Putamen (tissue), 1 donor: ENCODE measurements at regions not wholly inside any gene's neighbourhood (a gene's known extent, or its start where the extent isn't known, plus 50 kb on each side); places are given as distances from the start of the nearest gene placed in this dataset.

Source experiments
- DNase-seq: peaks from one replicate; pipeline ENCODE4 v3.0.0-alpha.2; 2016; ENCODE audit warnings: low spot score

DNA sequence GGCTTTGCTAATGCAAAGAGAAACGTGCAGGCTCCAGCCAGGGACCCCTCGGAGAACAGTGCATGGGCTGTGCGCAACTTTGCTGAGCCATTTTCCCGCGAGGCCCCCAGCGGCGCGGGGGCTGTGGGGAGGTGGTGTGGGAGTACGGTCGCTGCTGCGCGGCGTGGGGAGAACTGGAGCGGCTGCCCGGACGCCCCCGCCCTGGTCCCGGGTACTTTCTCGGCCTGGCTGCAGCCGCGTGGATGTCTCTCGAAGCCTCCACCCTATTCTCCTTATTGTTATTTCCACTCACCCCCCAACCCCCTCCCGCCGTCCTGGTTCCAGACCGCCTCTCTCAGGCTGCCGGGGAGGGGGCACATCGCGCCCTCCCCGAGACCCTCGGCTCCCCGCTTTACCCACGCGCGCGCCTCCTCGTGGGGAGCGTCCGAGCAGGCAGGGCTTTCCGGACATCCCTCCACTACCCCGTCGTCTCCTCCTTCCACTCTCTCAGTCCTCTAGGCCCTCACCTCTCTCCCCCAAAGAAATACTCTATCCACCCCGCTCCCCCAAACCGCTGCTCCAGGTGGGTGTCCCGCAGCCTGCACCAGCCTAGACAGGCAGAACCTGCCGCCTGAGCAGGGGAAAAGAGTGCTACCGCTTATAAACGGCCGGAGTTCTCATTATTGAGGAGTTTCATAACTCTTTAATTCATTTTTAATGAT is 68.6 kb upstream of the TBCA start:
- DNase-seq, result no peak

DNA sequence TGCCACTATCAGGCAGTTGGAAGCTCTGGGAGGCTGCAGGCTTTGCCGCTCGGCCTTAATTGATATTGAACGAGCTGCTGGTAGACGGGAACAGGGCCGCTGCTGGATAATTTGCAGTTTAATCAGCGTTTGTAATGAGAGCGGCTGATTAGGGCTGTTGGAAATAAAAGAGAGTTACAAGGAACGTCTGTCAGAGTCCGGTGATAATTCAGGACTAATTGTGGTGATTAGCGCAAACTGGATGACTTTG is 68.2 kb upstream of the TBCA start:
- no peak for DNase-seq

DNA sequence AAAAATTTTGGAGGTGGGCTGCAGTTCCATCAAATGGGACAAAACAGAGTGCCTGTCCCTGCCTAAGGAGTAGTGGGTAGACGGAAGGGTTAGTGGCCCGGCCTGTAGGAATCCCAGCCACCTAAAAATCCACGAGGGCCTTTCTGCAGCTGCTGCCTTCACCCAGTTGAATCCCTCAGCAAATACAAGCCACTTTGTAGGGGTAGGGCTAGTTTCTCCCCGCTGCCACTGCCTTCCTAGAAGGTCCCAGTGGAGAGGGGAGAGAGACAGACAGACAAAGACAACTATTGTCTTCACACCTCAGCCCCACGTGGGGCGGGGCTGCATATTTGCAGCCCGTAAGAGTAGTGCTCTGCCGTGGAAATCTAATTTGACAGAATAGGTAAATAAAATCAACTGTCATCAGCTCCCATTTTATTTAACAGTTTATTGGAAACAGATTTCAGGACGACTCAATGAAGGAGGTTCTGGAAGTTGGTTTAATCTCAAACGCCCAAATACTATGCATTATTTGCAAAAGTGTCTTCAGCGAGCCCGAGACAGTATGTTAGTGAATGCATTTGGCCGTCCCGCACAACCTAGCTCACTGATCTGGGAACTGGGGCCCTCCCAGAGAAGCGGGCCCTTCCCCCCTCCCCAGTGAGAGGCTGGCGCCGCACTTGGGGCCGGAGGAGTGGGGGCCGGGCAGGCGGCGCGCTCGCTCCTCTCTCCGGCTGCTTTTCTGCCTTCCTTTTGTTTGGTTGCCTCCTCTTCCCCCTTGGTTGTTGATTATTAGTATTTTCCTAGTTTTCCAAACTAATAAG is 67.6 kb upstream of the TBCA start:
- peak; percentile 46 for DNase-seq

DNA sequence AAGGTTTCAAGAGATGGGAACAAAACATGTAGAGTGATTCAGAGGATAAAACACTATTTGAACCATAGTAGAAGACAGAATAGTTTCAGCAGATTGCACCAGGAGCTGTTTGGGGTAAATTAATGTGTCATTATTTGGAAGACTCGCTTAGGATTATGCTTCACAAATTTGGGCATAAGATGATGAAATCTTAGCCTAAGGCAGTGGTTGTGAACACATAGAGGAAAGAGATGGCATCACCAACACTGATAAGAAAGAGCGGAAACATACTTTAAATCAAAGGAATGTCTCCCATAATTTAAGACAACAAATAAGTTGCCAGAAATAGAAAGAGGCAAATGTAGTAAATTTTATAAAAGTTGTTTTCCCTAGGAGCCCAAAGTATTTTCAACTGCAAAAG is 66.1 kb upstream of the TBCA start:
- DNase-seq, result no peak

DNA sequence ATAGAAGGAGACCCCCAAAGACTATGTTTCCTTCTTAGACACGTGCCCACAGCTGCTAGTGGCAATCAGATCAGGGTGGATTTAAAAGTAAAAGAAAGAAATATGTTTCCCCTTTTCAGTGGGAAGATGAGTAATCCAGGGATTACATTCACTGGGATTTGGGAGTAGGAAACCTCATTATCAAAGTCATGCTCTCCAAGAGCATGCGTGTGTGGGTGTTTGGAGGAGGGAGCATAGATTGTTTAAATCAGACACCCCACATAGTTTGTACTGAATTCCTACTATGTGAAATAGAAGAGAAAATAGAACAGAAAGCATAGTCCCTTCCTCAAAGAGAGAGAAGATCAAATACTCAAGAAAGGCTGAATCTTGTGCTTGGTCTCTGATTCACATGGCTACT is 65.5 kb upstream of the TBCA start:
- no peak for DNase-seq

DNA sequence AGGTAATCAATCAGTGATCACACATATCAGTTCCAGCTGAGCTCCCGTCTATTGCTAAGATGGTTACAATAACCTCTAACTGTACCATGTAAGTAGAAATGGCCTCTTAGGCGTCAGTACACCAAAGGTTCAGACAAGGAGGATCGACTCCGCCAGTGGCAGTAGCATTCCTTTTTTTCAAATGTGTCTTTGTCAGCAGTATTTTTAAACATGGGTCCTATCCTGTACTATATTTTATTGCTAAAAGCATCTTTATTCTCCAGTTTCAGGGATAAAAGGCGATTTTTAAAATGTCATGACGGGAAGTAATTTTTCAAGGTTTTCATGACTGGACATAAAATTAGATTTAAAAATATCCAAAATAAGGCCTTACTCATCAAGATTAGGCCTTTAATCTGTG is 64.8 kb upstream of the TBCA start:
- DNase-seq, result no peak

DNA sequence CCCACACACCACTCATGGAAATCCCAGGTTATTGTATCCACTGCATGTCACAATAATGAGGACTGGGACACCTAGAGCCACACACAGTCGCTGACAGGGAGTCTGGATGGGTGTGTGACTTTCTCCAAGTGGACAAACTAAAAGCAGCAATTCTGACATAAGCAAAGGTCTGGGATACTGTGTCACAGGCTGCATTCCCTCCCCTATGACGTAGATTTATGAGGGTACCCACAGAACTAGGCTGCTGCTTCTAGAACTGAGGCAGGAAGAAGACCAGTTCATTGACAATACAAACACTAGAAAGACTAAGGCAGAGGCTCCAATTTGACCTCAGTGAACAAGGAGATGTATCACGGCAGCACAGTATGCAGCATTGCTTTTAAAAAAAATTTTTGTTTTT is 63.6 kb upstream of the TBCA start:
- DNase-seq, result no peak

DNA sequence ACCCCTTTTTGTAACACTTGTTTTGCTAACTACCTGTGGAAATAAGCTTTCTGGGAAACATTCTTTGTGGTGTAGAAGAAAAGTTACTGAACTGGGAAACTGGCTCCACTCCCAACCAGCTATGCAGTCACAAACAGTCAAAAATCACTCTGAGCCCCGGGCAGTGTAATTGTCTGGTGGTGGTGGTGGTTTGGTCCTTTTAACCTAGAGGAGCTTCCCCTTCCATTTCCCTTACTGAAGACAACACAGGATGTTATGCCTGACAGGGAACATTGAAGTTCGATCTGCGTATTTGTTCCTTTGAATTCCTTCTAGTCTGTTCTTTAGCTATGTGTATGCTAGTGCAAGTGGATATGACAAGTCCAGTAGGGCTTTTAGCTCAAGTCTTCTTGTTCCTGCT is 56.8 kb upstream of the TBCA start:
- no peak for DNase-seq

DNA sequence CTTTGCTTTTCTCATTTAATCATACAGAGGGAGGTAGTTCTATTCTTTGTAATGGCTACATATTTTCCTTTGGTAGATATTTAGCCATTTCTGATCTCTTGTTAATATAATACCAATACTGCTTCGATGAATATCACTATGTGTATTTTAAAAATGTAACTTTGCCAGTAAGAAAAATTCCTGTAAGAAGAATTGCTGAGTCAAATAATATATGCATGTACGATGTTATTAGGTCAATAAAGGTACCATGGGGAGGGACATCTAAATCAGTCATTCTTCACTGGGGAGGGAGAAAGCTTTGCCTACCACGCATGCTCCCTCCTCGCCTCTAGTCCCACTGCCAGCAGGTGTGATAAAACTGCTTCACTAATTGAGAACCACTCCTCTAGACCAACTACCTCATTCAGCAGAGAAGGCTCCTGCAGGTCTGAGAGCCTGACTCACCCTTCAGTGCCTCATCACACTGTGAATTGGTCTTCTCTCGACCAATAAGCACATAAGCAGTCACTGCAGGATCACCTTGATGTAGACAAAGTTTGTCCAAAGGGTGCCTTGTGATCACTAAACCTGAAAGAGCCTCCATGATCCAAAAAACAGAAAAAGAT is 56.1 kb upstream of the TBCA start:
- DNase-seq, result no peak

DNA sequence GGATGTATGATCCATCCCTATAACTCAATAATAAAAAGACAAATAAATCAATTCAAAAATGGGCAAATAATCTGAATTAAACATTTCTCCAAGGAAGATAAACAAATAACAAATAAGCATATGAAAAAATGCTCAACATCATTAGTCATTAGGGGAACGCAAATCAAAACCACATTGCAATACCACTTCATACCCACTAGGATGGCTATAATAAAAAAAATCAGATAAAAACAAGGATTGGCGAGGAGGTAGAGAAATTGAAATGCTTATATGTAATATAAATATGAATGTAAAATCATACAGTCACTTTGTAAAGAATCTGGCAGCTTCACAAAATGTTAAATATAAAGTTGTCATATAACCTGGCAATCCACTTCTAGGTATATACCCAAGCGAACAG is 52.3 kb upstream of the TBCA start:
- no peak for DNase-seq
